ENCODE measurements at regions not wholly inside any gene's neighbourhood (a gene's known extent, or its start where the extent isn't known, plus 50 kb on each side); places are given as distances from the start of the nearest gene placed in this dataset.

DNA sequence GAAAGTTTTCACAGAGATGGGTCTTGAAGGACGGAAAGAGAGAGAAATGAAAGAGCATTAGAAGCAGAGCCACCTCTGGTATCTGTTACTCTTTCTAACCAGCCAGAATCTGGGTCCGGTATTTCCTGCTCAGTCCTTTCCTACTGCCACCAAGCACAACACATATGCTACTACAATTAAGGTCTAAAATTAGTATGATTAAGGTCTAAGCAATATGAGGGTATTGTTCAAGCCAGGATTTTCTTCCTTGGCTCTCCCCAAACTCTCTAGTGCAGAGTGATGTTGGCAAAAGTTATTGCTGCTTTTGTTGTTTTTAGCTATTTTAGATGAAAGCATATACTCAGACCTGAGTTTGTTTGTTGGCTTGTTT is 59.2 kb upstream of the EED start:
- Mint-ChIP-seq H3K4me1 (ENCODE audit: unreplicated experiment) (peaks cover 6% of the 10 kb centered on the region), H3K27ac (ENCODE audit: unreplicated experiment) (no peak overlapping the region), H3K36me3 (ENCODE audit: unreplicated experiment) (no peaks in the 10 kb centered on the region), H3K4me3 (ENCODE audit: unreplicated experiment) (no peak overlapping the region), H3K9me3 (ENCODE audit: unreplicated experiment) (no peaks in the 10 kb centered on the region), H3K27me3 (ENCODE audit: unreplicated experiment) (no peaks in the 10 kb centered on the region)
- DNase-seq (ENCODE audit: extremely low spot score, unreplicated experiment): no peak
- TF ChIP-seq, protein P1, sequence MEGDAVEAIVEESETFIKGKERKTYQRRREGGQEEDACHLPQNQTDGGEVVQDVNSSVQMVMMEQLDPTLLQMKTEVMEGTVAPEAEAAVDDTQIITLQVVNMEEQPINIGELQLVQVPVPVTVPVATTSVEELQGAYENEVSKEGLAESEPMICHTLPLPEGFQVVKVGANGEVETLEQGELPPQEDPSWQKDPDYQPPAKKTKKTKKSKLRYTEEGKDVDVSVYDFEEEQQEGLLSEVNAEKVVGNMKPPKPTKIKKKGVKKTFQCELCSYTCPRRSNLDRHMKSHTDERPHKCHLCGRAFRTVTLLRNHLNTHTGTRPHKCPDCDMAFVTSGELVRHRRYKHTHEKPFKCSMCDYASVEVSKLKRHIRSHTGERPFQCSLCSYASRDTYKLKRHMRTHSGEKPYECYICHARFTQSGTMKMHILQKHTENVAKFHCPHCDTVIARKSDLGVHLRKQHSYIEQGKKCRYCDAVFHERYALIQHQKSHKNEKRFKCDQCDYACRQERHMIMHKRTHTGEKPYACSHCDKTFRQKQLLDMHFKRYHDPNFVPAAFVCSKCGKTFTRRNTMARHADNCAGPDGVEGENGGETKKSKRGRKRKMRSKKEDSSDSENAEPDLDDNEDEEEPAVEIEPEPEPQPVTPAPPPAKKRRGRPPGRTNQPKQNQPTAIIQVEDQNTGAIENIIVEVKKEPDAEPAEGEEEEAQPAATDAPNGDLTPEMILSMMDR (IDR thresholded peaks at IDR 0.05): no peak

DNA sequence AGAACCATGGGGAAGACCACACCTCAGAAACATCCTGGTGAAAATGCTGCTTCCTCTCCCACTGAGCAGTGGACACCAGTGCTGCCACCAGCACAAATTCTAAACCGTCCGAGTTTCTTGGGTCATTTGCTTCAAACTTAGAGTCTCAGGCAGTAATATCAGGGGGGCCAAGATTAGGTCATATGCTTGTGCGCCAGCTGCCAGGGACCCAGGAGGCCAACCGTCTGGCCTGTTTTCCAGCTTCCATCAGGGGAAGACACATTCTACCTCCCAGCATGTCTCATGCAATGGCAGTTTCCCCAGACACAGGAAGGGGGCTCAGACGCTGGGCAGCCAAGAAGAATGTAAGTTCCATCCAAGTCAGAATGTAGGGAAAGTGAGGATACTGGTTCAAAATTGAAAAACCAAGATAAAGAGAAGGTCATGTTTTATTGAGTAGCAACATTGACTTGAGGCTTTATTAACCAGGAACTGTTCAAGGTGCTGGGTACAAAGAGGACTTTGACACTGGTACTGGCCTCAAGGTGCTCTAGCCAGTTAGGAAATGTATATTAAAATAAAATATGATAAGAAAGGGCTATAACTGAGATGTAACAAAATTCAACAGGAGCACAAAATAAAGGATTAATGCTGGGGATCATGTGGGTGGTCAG is 59.7 kb upstream of the EED start:
- Mint-ChIP-seq H3K27ac (ENCODE audit: unreplicated experiment) (no peak overlapping the region), H3K4me1 (ENCODE audit: unreplicated experiment) (peaks cover 6% of the 10 kb centered on the region), H3K27me3 (ENCODE audit: unreplicated experiment) (no peaks in the 10 kb centered on the region), H3K36me3 (ENCODE audit: unreplicated experiment) (no peaks in the 10 kb centered on the region), H3K9me3 (ENCODE audit: unreplicated experiment) (no peaks in the 10 kb centered on the region), H3K4me3 (ENCODE audit: unreplicated experiment) (no peak overlapping the region)
- no peak for DNase-seq (ENCODE audit: extremely low spot score, unreplicated experiment)
- TF ChIP-seq, protein P1 (IDR thresholded peaks at IDR 0.05): no peak

DNA sequence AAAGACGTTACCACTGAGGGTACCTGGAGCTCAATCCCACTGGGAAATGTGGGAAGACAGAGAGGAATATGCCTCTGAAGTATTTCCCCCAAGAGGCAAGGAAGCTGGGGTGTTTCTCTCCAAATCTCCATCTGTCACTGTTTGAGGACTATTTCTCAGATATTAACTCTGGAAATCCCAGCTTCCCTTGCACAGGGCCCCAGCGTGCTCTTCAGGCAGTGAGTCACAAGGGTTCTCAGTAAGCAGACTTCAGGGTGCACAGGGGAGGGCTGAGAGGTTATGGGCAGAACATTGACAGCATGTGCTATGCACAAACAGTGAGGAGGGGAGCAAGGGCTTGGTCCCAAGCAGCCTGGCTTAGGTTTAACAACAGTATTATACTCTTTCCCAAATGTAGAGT is 60.9 kb upstream of the EED start:
- TF ChIP-seq, protein P1 (IDR thresholded peaks at IDR 0.05): no peak
- Mint-ChIP-seq H3K4me1 (ENCODE audit: unreplicated experiment) (peaks cover 8% of the 10 kb centered on the region), H3K27ac (ENCODE audit: unreplicated experiment) (no peak overlapping the region), H3K36me3 (ENCODE audit: unreplicated experiment) (no peaks in the 10 kb centered on the region), H3K9me3 (ENCODE audit: unreplicated experiment) (no peaks in the 10 kb centered on the region), H3K4me3 (ENCODE audit: unreplicated experiment) (no peak overlapping the region), H3K27me3 (ENCODE audit: unreplicated experiment) (no peaks in the 10 kb centered on the region)
- no peak for DNase-seq (ENCODE audit: extremely low spot score, unreplicated experiment)

DNA sequence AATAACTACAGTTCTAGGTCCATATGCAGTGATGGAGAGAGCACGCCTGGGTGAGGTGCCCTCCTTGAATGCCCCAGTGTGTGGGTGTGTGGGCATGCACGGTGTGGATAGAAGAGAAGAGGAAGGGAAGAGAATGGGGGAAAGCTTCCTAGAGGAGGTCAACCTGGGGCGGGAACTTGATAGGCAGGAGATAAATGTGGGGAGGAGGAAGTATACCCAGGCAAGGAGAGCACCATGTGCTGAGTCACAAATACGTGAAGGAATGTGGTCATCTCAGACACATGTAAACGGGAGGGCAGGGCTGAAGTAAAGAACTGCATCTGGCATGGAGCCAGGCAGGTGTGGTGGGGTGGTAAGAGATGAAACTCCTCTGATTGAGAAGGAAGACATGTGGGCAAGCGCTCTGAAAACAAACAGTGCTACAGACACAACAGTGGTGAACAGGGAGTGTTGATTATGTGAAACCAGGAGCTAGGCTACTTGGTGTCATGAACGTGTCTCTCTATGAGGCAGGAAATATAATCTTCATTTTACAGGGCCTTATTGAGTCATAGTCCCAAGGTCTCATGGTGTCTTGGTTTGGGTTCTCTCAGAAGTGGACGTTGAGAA is 61.5 kb upstream of the EED start:
- no peaks in the 10 kb centered on the region for H3K9me3 Mint-ChIP-seq (ENCODE audit: unreplicated experiment)
- H3K4me1 Mint-ChIP-seq (ENCODE audit: unreplicated experiment): peaks cover 11% of the 10 kb centered on the region
- no peaks in the 10 kb centered on the region for H3K36me3 Mint-ChIP-seq (ENCODE audit: unreplicated experiment)
- TF ChIP-seq, protein P1 (IDR thresholded peaks at IDR 0.05): no peak
- H3K4me3 Mint-ChIP-seq (ENCODE audit: unreplicated experiment): no peak overlapping the region
- DNase-seq (ENCODE audit: extremely low spot score, unreplicated experiment): no peak
- no peak overlapping the region for H3K27ac Mint-ChIP-seq (ENCODE audit: unreplicated experiment)
- H3K27me3 Mint-ChIP-seq (ENCODE audit: unreplicated experiment): no peaks in the 10 kb centered on the region

DNA sequence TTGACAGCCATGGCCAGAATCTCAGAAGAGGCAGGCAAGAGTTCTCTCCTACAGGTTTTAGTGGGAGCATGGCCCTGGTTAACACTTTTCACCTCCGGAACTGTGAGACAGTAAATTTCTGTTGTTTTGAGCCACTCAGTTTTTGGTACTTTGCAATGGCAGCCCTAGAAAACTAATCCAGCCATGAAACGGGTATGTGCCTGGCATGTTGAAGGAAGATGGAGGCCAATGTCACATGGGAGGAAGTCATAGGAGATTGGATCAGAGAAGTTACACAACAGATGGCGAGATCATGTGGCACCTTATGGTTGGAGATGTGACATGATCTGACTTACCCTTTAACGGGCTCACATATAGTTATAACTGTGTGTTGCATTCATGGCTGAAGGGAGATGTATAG is 63.2 kb upstream of the EED start:
- no peaks in the 10 kb centered on the region for H3K9me3 Mint-ChIP-seq (ENCODE audit: unreplicated experiment)
- H3K36me3 Mint-ChIP-seq (ENCODE audit: unreplicated experiment): no peaks in the 10 kb centered on the region
- H3K27me3 Mint-ChIP-seq (ENCODE audit: unreplicated experiment): no peaks in the 10 kb centered on the region
- H3K27ac Mint-ChIP-seq (ENCODE audit: unreplicated experiment): no peak overlapping the region
- DNase-seq (ENCODE audit: extremely low spot score, unreplicated experiment): no peak
- no peak overlapping the region for H3K4me3 Mint-ChIP-seq (ENCODE audit: unreplicated experiment)
- H3K4me1 Mint-ChIP-seq (ENCODE audit: unreplicated experiment): peaks cover 18% of the 10 kb centered on the region
- TF ChIP-seq, protein P1 (IDR thresholded peaks at IDR 0.05): no peak

Measured in osteocyte (in vitro differentiated cells).